GM21619 (cell line): ENCODE measurements at regions not wholly inside any gene's neighbourhood (a gene's known extent, or its start where the extent isn't known, plus 50 kb on each side); places are given as distances from the start of the nearest gene placed in this dataset.
"Not testable (repeated sequence)": the region's sequence is repeated elsewhere in the genome, so short reads cannot be mapped to it uniquely, and the experiment has no call there.

Source experiments
- ATAC-seq: cut with Tn5 transposase; IDR thresholded peaks from one replicate; pipeline ENCODE4 v1.9.1; 2021; ENCODE audit not compliant: unreplicated experiment

GRCh38 chr11:41675205-41675604 is 215.8 kb upstream of the LRRC4C start:
- ATAC-seq = no peak

GRCh38 chr11:41713030-41713429 is 253.6 kb upstream of the LRRC4C start:
- no peak for ATAC-seq

- no peak for ATAC-seq
Observed at GRCh38 chr11:41714101-41714500, 254.6 kb upstream of the LRRC4C start.

GRCh38 chr11:41716862-41717261 is 257.4 kb upstream of the LRRC4C start:
- no peak for ATAC-seq

- no peak for ATAC-seq
Observed at GRCh38 chr11:41720761-41721160, 261.3 kb upstream of the LRRC4C start.

GRCh38 chr11:41728161-41728560 is 268.7 kb upstream of the LRRC4C start:
- ATAC-seq = not testable (repeated sequence)

GRCh38 chr11:41775296-41775695 is 315.8 kb upstream of the LRRC4C start:
- no peak for ATAC-seq

- ATAC-seq = no peak
Observed at GRCh38 chr11:41779401-41779960, 320.0 kb upstream of the LRRC4C start.

GRCh38 chr11:41781441-41781840 is 322.0 kb upstream of the LRRC4C start:
- no peak for ATAC-seq

GRCh38 chr11:41784513-41785335 is 325.3 kb upstream of the LRRC4C start:
- no peak for ATAC-seq

GRCh38 chr11:41786087-41786486 is 326.6 kb upstream of the LRRC4C start:
- no peak for ATAC-seq

- no peak for ATAC-seq
Observed at GRCh38 chr11:41788177-41788576, 328.7 kb upstream of the LRRC4C start.

GRCh38 chr11:41789376-41789775 is 329.9 kb upstream of the LRRC4C start:
- no peak for ATAC-seq

- no peak for ATAC-seq
Observed at GRCh38 chr11:41795004-41795403, 335.6 kb upstream of the LRRC4C start.

GRCh38 chr11:41799754-41800153 is 340.3 kb upstream of the LRRC4C start:
- ATAC-seq = no peak

- no peak for ATAC-seq
Observed at GRCh38 chr11:41803895-41804294, 344.4 kb upstream of the LRRC4C start.

GRCh38 chr11:41816396-41816795 is 356.9 kb upstream of the LRRC4C start:
- no peak for ATAC-seq

- ATAC-seq = not testable (repeated sequence)
Observed at GRCh38 chr11:41824287-41824686, 364.8 kb upstream of the LRRC4C start.

- no peak for ATAC-seq
Observed at GRCh38 chr11:41826085-41826484, 366.6 kb upstream of the LRRC4C start.

GRCh38 chr11:41836431-41836830 is 377.0 kb upstream of the LRRC4C start:
- ATAC-seq = no peak

GRCh38 chr11:41842673-41843072 is 383.2 kb upstream of the LRRC4C start:
- no peak for ATAC-seq

GRCh38 chr11:41845066-41845465 is 385.6 kb upstream of the LRRC4C start:
- ATAC-seq = no peak

GRCh38 chr11:41848349-41848748 is 388.9 kb upstream of the LRRC4C start:
- no peak for ATAC-seq
